T-helper 1 cell (primary cell): ENCODE measurements at regions not wholly inside any gene's neighbourhood (a gene's known extent, or its start where the extent isn't known, plus 50 kb on each side); places are given as distances from the start of the nearest gene placed in this dataset.

Experiments used
- DNase-seq, 5 donors: peaks; one replicate each; pipeline ENCODE4 v3.0.0-alpha.2; 2012 to 2020

- DNase-seq = no peak
Measured at GRCh38 chr10:71127773-71128172, 84.6 kb upstream of the UNC5B start.

GRCh38 chr10:71128311-71128980 lies 83.9 kb upstream of the UNC5B start:
- DNase-seq = no peak

GRCh38 chr10:71131096-71131495 lies 81.3 kb upstream of the UNC5B start:
- no peak for DNase-seq

- DNase-seq = no peak
Measured at GRCh38 chr10:71131508-71132088, 80.8 kb upstream of the UNC5B start.

GRCh38 chr10:71132321-71132810 lies 80.0 kb upstream of the UNC5B start:
- no peak for DNase-seq

GRCh38 chr10:71133710-71134686 lies 78.4 kb upstream of the UNC5B start:
- DNase-seq = no peak

GRCh38 chr10:71134732-71135211 lies 77.6 kb upstream of the UNC5B start:
- DNase-seq = no peak

- DNase-seq = no peak
Measured at GRCh38 chr10:71135236-71135635, 77.1 kb upstream of the UNC5B start.

GRCh38 chr10:71136036-71136721 lies 76.2 kb upstream of the UNC5B start:
- no peak for DNase-seq

- no peak for DNase-seq
Measured at GRCh38 chr10:71137701-71138100, 74.7 kb upstream of the UNC5B start.

GRCh38 chr10:71138166-71138830 lies 74.1 kb upstream of the UNC5B start:
- DNase-seq = no peak

GRCh38 chr10:71141528-71141927 lies 70.8 kb upstream of the UNC5B start:
- no peak for DNase-seq

GRCh38 chr10:71143170-71143569 lies 69.2 kb upstream of the UNC5B start:
- DNase-seq = no peak

GRCh38 chr10:71143610-71144009 lies 68.8 kb upstream of the UNC5B start:
- DNase-seq = no peak

- no peak for DNase-seq
Measured at GRCh38 chr10:71144824-71145223, 67.5 kb upstream of the UNC5B start.

GRCh38 chr10:71145352-71145945 lies 66.9 kb upstream of the UNC5B start:
- no peak for DNase-seq

GRCh38 chr10:71150796-71151195 lies 61.6 kb upstream of the UNC5B start:
- no peak for DNase-seq

GRCh38 chr10:71152043-71152442 lies 60.3 kb upstream of the UNC5B start:
- DNase-seq = no peak

GRCh38 chr10:71156436-71156835 lies 55.9 kb upstream of the UNC5B start:
- DNase-seq = no peak

- no peak for DNase-seq
Measured at GRCh38 chr10:71157435-71157834, 54.9 kb upstream of the UNC5B start.

- DNase-seq = no peak
Measured at GRCh38 chr10:71158251-71158650, 54.1 kb upstream of the UNC5B start.

GRCh38 chr10:71158902-71159301 lies 53.5 kb upstream of the UNC5B start:
- DNase-seq = no peak
